ENCODE measurements at regions not wholly inside any gene's neighbourhood (a gene's known extent, or its start where the extent isn't known, plus 50 kb on each side); places are given as distances from the start of the nearest gene placed in this dataset.

GRCh38 chr6:105760746-105761145 lies 325.4 kb upstream of the PRDM1 start:
- H3K27me3 ChIP-seq (ENCODE audit: control insufficient read depth in 4 of 4, insufficient read depth in 4 of 4, low read length in 3 of 4) = no peaks in the 10 kb centered on the region
- 42% methylated on average over 3 of the region's 3 CpGs for WGBS
- no peak overlapping the region for H3K9ac ChIP-seq (ENCODE audit: low read depth in 1 of 2, low read length in 2 of 2)
- no peaks in the 10 kb centered on the region for H3K9me3 ChIP-seq (ENCODE audit: control insufficient read depth in 4 of 4, low read length in 3 of 4)
- no peak overlapping the region for H3K4me3 ChIP-seq (ENCODE audit: low read depth in 1 of 3, low read length in 3 of 3)
- no peak overlapping the region for H3K27ac ChIP-seq (ENCODE audit: low read depth in 1 of 2, low read length in 2 of 2)
- no peak for DNase-seq (ENCODE audit: low spot score)
- H3K4me1 ChIP-seq (ENCODE audit: control insufficient read depth in 4 of 4, insufficient read depth in 4 of 4, low read length in 3 of 4) = peaks cover 2 to 29% (median 9%) of the 10 kb centered on the region in 4 donors
- H3K36me3 ChIP-seq (ENCODE audit: control insufficient read depth in 4 of 4, insufficient read depth in 3 of 4, low read depth in 1 of 4, low read length in 3 of 4) = no peaks in the 10 kb centered on the region
- TF ChIP-seq REST (IDR thresholded peaks at IDR 0.05) (peak; percentile 9), RAD21 (IDR thresholded peaks at IDR 0.05) (peak in 1 of 2 donors; percentile 19), MAX (IDR thresholded peaks at IDR 0.05) (no peak), CTCF (IDR thresholded peaks at IDR 0.05; ENCODE audit: low read depth, low read length, missing input control) (no peak), FOXA1 (IDR thresholded peaks at IDR 0.05) (no peak), HNF4G (IDR thresholded peaks at IDR 0.05) (peak; percentile 61), SP1 (IDR thresholded peaks at IDR 0.05) (peak; percentile 61), RXRA (IDR thresholded peaks at IDR 0.05) (peak; percentile 18 to 41), EGR1 (IDR thresholded peaks at IDR 0.05; ENCODE audit: low read depth in 2 of 2) (no peak), TAF1 (conservative IDR thresholded peaks at IDR 0.05) (no peak), HNF4A (conservative IDR thresholded peaks at IDR 0.05) (peak; percentile 74 to 85), FOXA2 (IDR thresholded peaks at IDR 0.05) (peak; percentile 26), GABPA (IDR thresholded peaks at IDR 0.05 in 1 of 2, conservative IDR thresholded peaks at IDR 0.05 in 1 of 2) (no peak), ZBTB33 (IDR thresholded peaks at IDR 0.05) (peak; percentile 40), YY1 (IDR thresholded peaks at IDR 0.05) (peak; percentile 79), JUND (IDR thresholded peaks at IDR 0.05) (peak in 1 of 2 donors; percentile 28), NR2F2 (IDR thresholded peaks at IDR 0.05) (no peak), ATF3 (IDR thresholded peaks at IDR 0.05) (no peak)
